Activated T-cell treated with anti-CD3 and anti-CD28 coated beads, Interleukin-2, amount 50 U/mL, for 4 hours (primary cell): ENCODE measurements at regions not wholly inside any gene's neighbourhood (a gene's known extent, or its start where the extent isn't known, plus 50 kb on each side); places are given as distances from the start of the nearest gene placed in this dataset.
"Not testable (repeated sequence)": the region's sequence is repeated elsewhere in the genome, so short reads cannot be mapped to it uniquely, and the experiment has no call there.

Experiments
- ATAC-seq, 2 donors: fragments of 200-7000 bp; cut with Tn5 transposase; one replicate each; pipeline ENCODE4 v1.10.0; 2021
- DNase-seq: peaks from one replicate; pipeline ENCODE4 v3.0.0-alpha.2; 2020
- H3K27me3 Mint-ChIP-seq: one replicate; pipeline ENCODE4 v1.8.0; 2021; ENCODE audit warnings: low read depth, mixed read lengths
- H3K36me3 Mint-ChIP-seq: one replicate; pipeline ENCODE4 v1.8.0; 2022; ENCODE audit warnings: mixed read lengths; ENCODE audit not compliant: insufficient read depth
- H3K4me1 Mint-ChIP-seq: one replicate; pipeline ENCODE4 v1.8.0; 2021; ENCODE audit warnings: low read depth, mixed read lengths
- H3K4me3 Mint-ChIP-seq: one replicate; pipeline ENCODE4 v1.8.0; 2021; ENCODE audit warnings: mild to moderate bottlenecking, moderate library complexity, mixed read lengths
- H3K9me3 Mint-ChIP-seq: one replicate; pipeline ENCODE4 v1.8.0; 2021; ENCODE audit warnings: mixed read lengths

GRCh38 chr12:131321988-131322387 is 368.3 kb downstream of the ADGRD1 start:
- no peaks in the 10 kb centered on the region for H3K4me1 Mint-ChIP-seq
- H3K36me3 Mint-ChIP-seq = no peaks in the 10 kb centered on the region
- DNase-seq (no peak), ATAC-seq (no peak)
- H3K9me3 Mint-ChIP-seq = peaks cover 15% of the 10 kb centered on the region
- peaks cover 8% of the 10 kb centered on the region for H3K27me3 Mint-ChIP-seq
- no peak overlapping the region for H3K4me3 Mint-ChIP-seq

GRCh38 chr12:131322460-131322859 is 368.8 kb downstream of the ADGRD1 start:
- ATAC-seq, H3K4me1 Mint-ChIP-seq, H3K4me3 Mint-ChIP-seq, H3K36me3 Mint-ChIP-seq, DNase-seq, H3K27me3 Mint-ChIP-seq: not testable (repeated sequence)
- H3K9me3 Mint-ChIP-seq = peaks cover 15% of the 10 kb centered on the region

GRCh38 chr12:131323879-131324278 is 370.2 kb downstream of the ADGRD1 start:
- peaks cover 8% of the 10 kb centered on the region for H3K27me3 Mint-ChIP-seq

GRCh38 chr12:131327521-131328488 is 374.1 kb downstream of the ADGRD1 start:
- Mint-ChIP-seq H3K4me1 (no peaks in the 10 kb centered on the region), H3K9me3 (no peaks in the 10 kb centered on the region), H3K27me3 (peaks cover 10% of the 10 kb centered on the region), H3K36me3 (no peaks in the 10 kb centered on the region), H3K4me3 (no peak overlapping the region)
- no peak for ATAC-seq
- no peak for DNase-seq

More at GRCh38 chr12:131323879-131324278, 370.2 kb downstream of the ADGRD1 start:
- H3K9me3 Mint-ChIP-seq = peaks cover 3% of the 10 kb centered on the region
- no peak for ATAC-seq
- no peaks in the 10 kb centered on the region for H3K36me3 Mint-ChIP-seq
- H3K4me3 Mint-ChIP-seq = no peak overlapping the region
- no peak for DNase-seq
- no peaks in the 10 kb centered on the region for H3K4me1 Mint-ChIP-seq

- not testable (repeated sequence) for H3K4me3 Mint-ChIP-seq, H3K36me3 Mint-ChIP-seq, H3K4me1 Mint-ChIP-seq, ATAC-seq, DNase-seq, H3K9me3 Mint-ChIP-seq, H3K27me3 Mint-ChIP-seq
These were observed 375.4 kb downstream of the ADGRD1 start for GRCh38 chr12:131328861-131329845.

GRCh38 chr12:131330106-131330815 is 376.6 kb downstream of the ADGRD1 start:
- no peaks in the 10 kb centered on the region for H3K9me3 Mint-ChIP-seq
- ATAC-seq = no peak
- H3K4me1 Mint-ChIP-seq = no peaks in the 10 kb centered on the region

GRCh38 chr12:131331148-131331750 is 377.5 kb downstream of the ADGRD1 start:
- ATAC-seq = no peak
- H3K27me3 Mint-ChIP-seq = peaks cover 10% of the 10 kb centered on the region
- no peak for DNase-seq
- H3K4me1 Mint-ChIP-seq = no peaks in the 10 kb centered on the region
- H3K4me3 Mint-ChIP-seq = no peak overlapping the region
- H3K9me3 Mint-ChIP-seq = no peaks in the 10 kb centered on the region
- H3K36me3 Mint-ChIP-seq = no peaks in the 10 kb centered on the region

More at GRCh38 chr12:131330106-131330815, 376.6 kb downstream of the ADGRD1 start:
- DNase-seq = no peak
- H3K27me3 Mint-ChIP-seq = peaks cover 10% of the 10 kb centered on the region
- H3K4me3 Mint-ChIP-seq = no peak overlapping the region
- H3K36me3 Mint-ChIP-seq = no peaks in the 10 kb centered on the region

- ATAC-seq = no peak
- Mint-ChIP-seq H3K4me1 (no peaks in the 10 kb centered on the region), H3K9me3 (no peaks in the 10 kb centered on the region), H3K4me3 (no peak overlapping the region), H3K27me3 (peaks cover 4% of the 10 kb centered on the region), H3K36me3 (no peaks in the 10 kb centered on the region)
- no peak for DNase-seq
These were observed 378.5 kb downstream of the ADGRD1 start for GRCh38 chr12:131332224-131332623.

- ATAC-seq (no peak), DNase-seq (no peak)
- no peak overlapping the region for H3K4me3 Mint-ChIP-seq
These were observed 377.8 kb upstream of the SFSWAP start for GRCh38 chr12:131333136-131333535.

GRCh38 chr12:131333621-131334440 is 377.1 kb upstream of the SFSWAP start:
- Mint-ChIP-seq H3K36me3 (no peaks in the 10 kb centered on the region), H3K4me3 (no peak overlapping the region), H3K9me3 (no peaks in the 10 kb centered on the region), H3K27me3 (peaks cover 4% of the 10 kb centered on the region), H3K4me1 (no peaks in the 10 kb centered on the region)
- ATAC-seq (no peak), DNase-seq (no peak)

More at GRCh38 chr12:131333136-131333535, 377.8 kb upstream of the SFSWAP start:
- no peaks in the 10 kb centered on the region for H3K9me3 Mint-ChIP-seq
- peaks cover 4% of the 10 kb centered on the region for H3K27me3 Mint-ChIP-seq
- no peaks in the 10 kb centered on the region for H3K4me1 Mint-ChIP-seq
- H3K36me3 Mint-ChIP-seq = no peaks in the 10 kb centered on the region

- no peaks in the 10 kb centered on the region for H3K36me3 Mint-ChIP-seq
- H3K4me1 Mint-ChIP-seq = no peaks in the 10 kb centered on the region
- H3K27me3 Mint-ChIP-seq = peaks cover 2% of the 10 kb centered on the region
- DNase-seq = no peak
- H3K4me3 Mint-ChIP-seq = no peak overlapping the region
- H3K9me3 Mint-ChIP-seq = no peaks in the 10 kb centered on the region
- ATAC-seq = no peak
These were observed 376.1 kb upstream of the SFSWAP start for GRCh38 chr12:131334835-131335234.

GRCh38 chr12:131335456-131335855 is 375.4 kb upstream of the SFSWAP start:
- H3K4me1 Mint-ChIP-seq = no peaks in the 10 kb centered on the region
- DNase-seq (no peak), ATAC-seq (no peak)
- H3K4me3 Mint-ChIP-seq = no peak overlapping the region
- no peaks in the 10 kb centered on the region for H3K36me3 Mint-ChIP-seq
- H3K9me3 Mint-ChIP-seq = no peaks in the 10 kb centered on the region
- peaks cover 2% of the 10 kb centered on the region for H3K27me3 Mint-ChIP-seq

GRCh38 chr12:131337861-131338260 is 373.0 kb upstream of the SFSWAP start:
- not testable (repeated sequence) for DNase-seq, H3K36me3 Mint-ChIP-seq, H3K4me3 Mint-ChIP-seq, ATAC-seq, H3K4me1 Mint-ChIP-seq, H3K9me3 Mint-ChIP-seq, H3K27me3 Mint-ChIP-seq
